Astrocyte (in vitro differentiated cells and primary cell): ENCODE measurements at regions not wholly inside any gene's neighbourhood (a gene's known extent, or its start where the extent isn't known, plus 50 kb on each side); places are given as distances from the start of the nearest gene placed in this dataset.

ENCODE experiments used
- DNase-seq: peaks from one replicate; pipeline ENCODE4 v3.0.0-alpha.2; 2010; ENCODE audit warnings: low read depth
- FAIRE-seq: peaks from 2 replicates; lab custom pipeline; 2011; peaks lifted over from hg19 to GRCh38; lab: Jason Lieb, UNC
- H2AFZ ChIP-seq: 2 replicates; pipeline ENCODE4 v1.6.0; 2012; ENCODE audit warnings: low read depth, low read length, inconsistent platforms
- H3K27ac ChIP-seq: 2 replicates; pipeline ENCODE4 v1.5.1; 2011; ENCODE audit warnings: low read depth, low read length, inconsistent platforms
- H3K27me3 ChIP-seq: 2 replicates; pipeline ENCODE4 v1.6.0; 2011; ENCODE audit warnings: low read length, inconsistent platforms; ENCODE audit not compliant: insufficient read depth
- H3K36me3 ChIP-seq: 2 replicates; pipeline ENCODE4 v1.5.1; 2011; ENCODE audit warnings: low read length, inconsistent platforms; ENCODE audit not compliant: insufficient read depth
- H3K4me1 ChIP-seq: 2 replicates; pipeline ENCODE4 v1.5.1; 2011; ENCODE audit warnings: low read length, inconsistent platforms; ENCODE audit not compliant: insufficient read depth
- H3K4me2 ChIP-seq: 2 replicates; pipeline ENCODE4 v1.6.0; 2012; ENCODE audit warnings: low read length, inconsistent platforms
- H3K4me3 ChIP-seq: 2 replicates; pipeline ENCODE4 v1.5.1; 2011; ENCODE audit warnings: low read depth, mild to moderate bottlenecking, low read length, inconsistent platforms; ENCODE audit not compliant: insufficient read depth
- H3K79me2 ChIP-seq: 2 replicates; pipeline ENCODE4 v1.6.0; 2012; ENCODE audit warnings: mild to moderate bottlenecking, low read length, inconsistent platforms; ENCODE audit not compliant: insufficient read depth
- H3K9ac ChIP-seq: 2 replicates; pipeline ENCODE4 v1.6.0; 2012; ENCODE audit warnings: mild to moderate bottlenecking, low read length, inconsistent platforms
- H3K9me3 ChIP-seq: 2 replicates; pipeline ENCODE4 v1.5.1; 2012; ENCODE audit warnings: low read depth, mild to moderate bottlenecking, low read length, inconsistent platforms; ENCODE audit not compliant: insufficient read depth
- H4K20me1 ChIP-seq: 2 replicates; pipeline ENCODE4 v1.6.0; 2012; ENCODE audit warnings: low read length, inconsistent platforms; ENCODE audit not compliant: insufficient read depth
- H3K27ac Mint-ChIP-seq: one replicate; pipeline ENCODE4 v1.8.0; 2021; ENCODE audit warnings: mild to moderate bottlenecking, mixed read lengths; ENCODE audit not compliant: unreplicated experiment
- H3K27me3 Mint-ChIP-seq: one replicate; pipeline ENCODE4 v1.8.0; 2021; ENCODE audit warnings: low read depth, mixed read lengths; ENCODE audit not compliant: unreplicated experiment
- H3K36me3 Mint-ChIP-seq: one replicate; pipeline ENCODE4 v1.8.0; 2021; ENCODE audit warnings: low read depth, mixed read lengths; ENCODE audit not compliant: unreplicated experiment
- H3K4me1 Mint-ChIP-seq: one replicate; pipeline ENCODE4 v1.8.0; 2021; ENCODE audit warnings: low read depth, mixed read lengths; ENCODE audit not compliant: unreplicated experiment
- H3K4me3 Mint-ChIP-seq: one replicate; pipeline ENCODE4 v1.8.0; 2021; ENCODE audit warnings: mild to moderate bottlenecking, moderate library complexity, mixed read lengths; ENCODE audit not compliant: unreplicated experiment
- H3K9me3 Mint-ChIP-seq: one replicate; pipeline ENCODE4 v1.8.0; 2021; ENCODE audit warnings: mild to moderate bottlenecking, mixed read lengths; ENCODE audit not compliant: unreplicated experiment
- EZH2 ChIP-seq: IDR thresholded peaks from 2 replicates; pipeline ENCODE4 v1.6.1; 2012; ENCODE audit warnings: mild to moderate bottlenecking, low read length, inconsistent platforms; ENCODE audit not compliant: insufficient read depth
- TF ChIP-seq, protein P1 (sequence below): IDR thresholded peaks from 2 replicates; pipeline ENCODE4 v1.5.1; 2011; ENCODE audit warnings: low read depth, mild to moderate bottlenecking, inconsistent platforms, low read length, moderate library complexity; ENCODE audit not compliant: insufficient read depth

DNA sequence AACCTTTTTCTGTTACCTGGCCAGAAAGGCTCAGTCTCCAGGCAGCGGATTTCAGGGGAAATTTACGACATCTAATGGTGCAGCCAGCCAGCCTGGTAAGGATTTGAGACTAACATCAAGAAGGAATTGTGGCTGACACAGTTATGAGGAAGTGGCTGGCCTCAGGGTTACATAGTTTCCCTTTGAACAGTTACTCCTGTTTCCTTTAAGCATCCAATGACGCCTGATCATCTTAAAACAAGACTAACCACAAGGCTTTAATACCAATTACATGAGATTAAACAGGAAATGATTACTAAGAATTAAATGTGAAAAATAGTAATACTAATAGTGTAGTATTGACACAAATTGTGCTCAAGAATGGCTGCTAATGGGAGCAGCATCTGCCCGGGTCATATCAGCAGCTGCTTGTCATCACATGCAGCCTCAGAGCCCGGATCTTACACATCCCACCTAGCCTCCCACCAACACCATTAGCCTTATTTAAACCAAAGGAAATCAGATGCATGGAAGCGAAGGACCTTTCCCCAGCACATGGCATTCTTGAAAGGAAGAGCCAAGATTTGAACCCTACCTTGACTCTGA is 431.8 kb downstream of the PMP22 start:
- no peaks in the 10 kb centered on the region for H4K20me1 ChIP-seq
- H3K27me3 ChIP-seq = no peaks in the 10 kb centered on the region
- no peak for TF ChIP-seq EZH2
- TF ChIP-seq, protein P1, sequence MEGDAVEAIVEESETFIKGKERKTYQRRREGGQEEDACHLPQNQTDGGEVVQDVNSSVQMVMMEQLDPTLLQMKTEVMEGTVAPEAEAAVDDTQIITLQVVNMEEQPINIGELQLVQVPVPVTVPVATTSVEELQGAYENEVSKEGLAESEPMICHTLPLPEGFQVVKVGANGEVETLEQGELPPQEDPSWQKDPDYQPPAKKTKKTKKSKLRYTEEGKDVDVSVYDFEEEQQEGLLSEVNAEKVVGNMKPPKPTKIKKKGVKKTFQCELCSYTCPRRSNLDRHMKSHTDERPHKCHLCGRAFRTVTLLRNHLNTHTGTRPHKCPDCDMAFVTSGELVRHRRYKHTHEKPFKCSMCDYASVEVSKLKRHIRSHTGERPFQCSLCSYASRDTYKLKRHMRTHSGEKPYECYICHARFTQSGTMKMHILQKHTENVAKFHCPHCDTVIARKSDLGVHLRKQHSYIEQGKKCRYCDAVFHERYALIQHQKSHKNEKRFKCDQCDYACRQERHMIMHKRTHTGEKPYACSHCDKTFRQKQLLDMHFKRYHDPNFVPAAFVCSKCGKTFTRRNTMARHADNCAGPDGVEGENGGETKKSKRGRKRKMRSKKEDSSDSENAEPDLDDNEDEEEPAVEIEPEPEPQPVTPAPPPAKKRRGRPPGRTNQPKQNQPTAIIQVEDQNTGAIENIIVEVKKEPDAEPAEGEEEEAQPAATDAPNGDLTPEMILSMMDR = no peak
- Mint-ChIP-seq H3K4me1 (peaks cover 10% of the 10 kb centered on the region), H3K36me3 (no peaks in the 10 kb centered on the region), H3K27me3 (peaks cover 9% of the 10 kb centered on the region), H3K9me3 (peaks cover 4% of the 10 kb centered on the region), H3K4me3 (no peak overlapping the region), H3K27ac (peak overlapping the region; percentile 64)
- H3K9ac ChIP-seq = no peak overlapping the region
- DNase-seq (no peak), FAIRE-seq (no peak)
- H3K79me2 ChIP-seq = no peaks in the 10 kb centered on the region
- peaks cover 9% of the 10 kb centered on the region for H3K9me3 ChIP-seq
- H3K4me3 ChIP-seq = no peak overlapping the region
- no peak overlapping the region for H2AFZ ChIP-seq
- H3K27ac ChIP-seq = no peak overlapping the region
- no peaks in the 10 kb centered on the region for H3K4me1 ChIP-seq
- no peaks in the 10 kb centered on the region for H3K36me3 ChIP-seq
- H3K4me2 ChIP-seq = no peak overlapping the region

DNA sequence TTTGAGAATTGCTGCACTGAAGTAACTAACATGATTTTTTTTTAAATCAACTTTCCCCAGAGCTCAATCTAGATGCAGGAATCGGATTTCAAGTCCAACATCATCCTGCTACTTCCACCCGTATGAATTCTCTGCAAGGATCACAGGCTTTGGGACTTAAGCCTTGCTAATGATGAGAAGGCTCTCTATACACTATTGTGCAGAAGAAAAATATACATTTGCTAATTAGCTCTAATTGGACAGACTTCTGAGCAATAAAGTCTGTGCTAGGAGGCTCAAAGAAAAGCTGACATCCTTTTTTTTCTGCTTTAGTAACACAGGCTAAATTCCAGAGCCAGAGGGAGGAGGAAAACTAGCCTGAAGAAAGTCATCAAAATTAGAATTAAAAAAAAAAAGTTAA is 433.6 kb downstream of the PMP22 start:
- Mint-ChIP-seq H3K36me3 (no peaks in the 10 kb centered on the region), H3K4me3 (no peak overlapping the region), H3K27ac (no peak overlapping the region), H3K9me3 (peaks cover 3% of the 10 kb centered on the region), H3K27me3 (peaks cover 15% of the 10 kb centered on the region), H3K4me1 (peaks cover 9% of the 10 kb centered on the region)
- TF ChIP-seq, protein P1 = no peak
- TF ChIP-seq EZH2 = no peak
- Histone ChIP-seq H3K36me3 (no peaks in the 10 kb centered on the region), H3K4me3 (no peak overlapping the region), H3K27ac (no peak overlapping the region), H3K4me1 (no peaks in the 10 kb centered on the region), H2AFZ (no peak overlapping the region), H3K9ac (no peak overlapping the region), H3K27me3 (no peaks in the 10 kb centered on the region), H4K20me1 (no peaks in the 10 kb centered on the region), H3K79me2 (no peaks in the 10 kb centered on the region), H3K9me3 (peaks cover 5% of the 10 kb centered on the region), H3K4me2 (no peak overlapping the region)
- FAIRE-seq = no peak
- DNase-seq = no peak

DNA sequence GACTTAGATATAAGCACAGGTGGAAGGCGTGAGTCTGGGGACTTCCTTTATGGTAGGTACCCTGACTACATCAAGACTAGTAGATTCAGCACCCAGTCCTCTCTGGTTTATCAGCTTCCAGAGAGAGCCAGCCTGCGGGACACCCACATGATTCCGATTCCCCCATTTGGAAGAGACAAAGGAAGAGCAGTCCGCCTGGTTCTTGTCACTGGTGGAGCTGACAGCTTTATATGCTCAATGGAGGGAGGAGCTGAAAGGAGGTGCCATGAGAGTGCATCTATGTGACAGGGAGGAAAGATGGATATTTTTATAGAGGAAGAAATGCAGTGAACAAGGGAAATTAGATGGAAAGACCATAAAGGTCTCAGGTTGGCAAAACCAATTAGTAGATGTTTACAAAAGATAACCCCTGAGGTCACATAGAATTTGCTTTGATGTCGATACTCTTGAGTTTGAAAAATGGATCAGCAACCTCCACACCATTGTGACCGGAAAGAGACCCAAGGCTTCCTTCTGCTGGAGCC is 437.7 kb downstream of the PMP22 start:
- Mint-ChIP-seq H3K27ac (no peak overlapping the region), H3K4me3 (no peak overlapping the region), H3K36me3 (no peaks in the 10 kb centered on the region), H3K9me3 (peaks cover 4% of the 10 kb centered on the region), H3K27me3 (peaks cover 15% of the 10 kb centered on the region), H3K4me1 (no peaks in the 10 kb centered on the region)
- no peak for FAIRE-seq
- H3K9me3 ChIP-seq = peaks cover 4% of the 10 kb centered on the region
- no peak overlapping the region for H3K9ac ChIP-seq
- no peak for DNase-seq
- H3K4me1 ChIP-seq = no peaks in the 10 kb centered on the region
- no peak overlapping the region for H3K27ac ChIP-seq
- no peaks in the 10 kb centered on the region for H3K79me2 ChIP-seq
- no peaks in the 10 kb centered on the region for H4K20me1 ChIP-seq
- no peak overlapping the region for H3K4me2 ChIP-seq
- H3K36me3 ChIP-seq = no peaks in the 10 kb centered on the region
- no peak overlapping the region for H3K4me3 ChIP-seq
- TF ChIP-seq, protein P1 = no peak
- TF ChIP-seq EZH2 = no peak
- no peak overlapping the region for H2AFZ ChIP-seq
- no peaks in the 10 kb centered on the region for H3K27me3 ChIP-seq
